ENCODE measurements at regions not wholly inside any gene's neighbourhood (a gene's known extent, or its start where the extent isn't known, plus 50 kb on each side); places are given as distances from the start of the nearest gene placed in this dataset.

DNA sequence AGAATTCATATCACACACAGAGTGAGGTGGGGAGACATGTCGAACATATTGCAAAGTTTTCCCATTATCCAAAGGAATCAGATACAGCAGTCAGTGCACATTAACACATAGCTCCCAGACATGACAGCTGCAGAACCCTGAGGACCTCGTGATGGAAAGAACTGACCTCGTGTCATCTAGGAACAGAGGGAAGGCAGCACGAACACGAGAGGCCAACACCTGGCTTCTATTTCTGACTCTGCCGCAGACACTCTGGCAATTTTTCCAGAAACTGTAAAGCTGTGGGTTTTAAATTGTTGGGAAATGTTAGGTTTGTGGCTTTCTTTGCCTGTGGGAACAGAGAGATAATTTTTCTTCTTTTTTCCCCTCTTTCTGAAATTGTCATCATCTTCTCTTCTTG, 315.0 kb upstream of the PIK3R1 start:
- no peak overlapping the region for H3K9ac ChIP-seq (replicated peaks; ENCODE audit: extremely low read depth, insufficient read depth, low read length)
- H4K20me1 ChIP-seq (replicated peaks; ENCODE audit: control insufficient read depth, extremely low read depth, insufficient read depth, low read length), result no peaks in the 10 kb centered on the region
- H3K4me3 ChIP-seq (replicated peaks in 1 of 3; ENCODE audit: insufficient read depth in 1 of 3, low read depth in 1 of 3, low read length in 3 of 3), result no peak overlapping the region
- H3K4me2 ChIP-seq (ENCODE audit: insufficient read depth, low read length), result no peak overlapping the region
- DNase-seq (ENCODE audit: low read depth, low spot score) (no peak), FAIRE-seq (no peak)
- H3K4me1 ChIP-seq (ENCODE audit: control insufficient read depth, extremely low read depth, insufficient read depth, low read length), result no peaks in the 10 kb centered on the region
- TF ChIP-seq, protein P1, sequence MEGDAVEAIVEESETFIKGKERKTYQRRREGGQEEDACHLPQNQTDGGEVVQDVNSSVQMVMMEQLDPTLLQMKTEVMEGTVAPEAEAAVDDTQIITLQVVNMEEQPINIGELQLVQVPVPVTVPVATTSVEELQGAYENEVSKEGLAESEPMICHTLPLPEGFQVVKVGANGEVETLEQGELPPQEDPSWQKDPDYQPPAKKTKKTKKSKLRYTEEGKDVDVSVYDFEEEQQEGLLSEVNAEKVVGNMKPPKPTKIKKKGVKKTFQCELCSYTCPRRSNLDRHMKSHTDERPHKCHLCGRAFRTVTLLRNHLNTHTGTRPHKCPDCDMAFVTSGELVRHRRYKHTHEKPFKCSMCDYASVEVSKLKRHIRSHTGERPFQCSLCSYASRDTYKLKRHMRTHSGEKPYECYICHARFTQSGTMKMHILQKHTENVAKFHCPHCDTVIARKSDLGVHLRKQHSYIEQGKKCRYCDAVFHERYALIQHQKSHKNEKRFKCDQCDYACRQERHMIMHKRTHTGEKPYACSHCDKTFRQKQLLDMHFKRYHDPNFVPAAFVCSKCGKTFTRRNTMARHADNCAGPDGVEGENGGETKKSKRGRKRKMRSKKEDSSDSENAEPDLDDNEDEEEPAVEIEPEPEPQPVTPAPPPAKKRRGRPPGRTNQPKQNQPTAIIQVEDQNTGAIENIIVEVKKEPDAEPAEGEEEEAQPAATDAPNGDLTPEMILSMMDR (IDR thresholded peaks at IDR 0.05; ENCODE audit: extremely low read depth in 1 of 2, insufficient read depth in 1 of 2, low read depth in 1 of 2, low read length in 2 of 2), result no peak
- no peak for TF ChIP-seq FOS (IDR thresholded peaks at IDR 0.05; ENCODE audit: borderline replicate concordance, insufficient read depth, low read length)
- no peak for TF ChIP-seq GATA2 (IDR thresholded peaks at IDR 0.05; ENCODE audit: insufficient read depth, insufficient read length, low read depth, low read length)
- TF ChIP-seq POLR2A (IDR thresholded peaks at IDR 0.05; ENCODE audit: low read depth, low read length), result no peak
- TF ChIP-seq, protein P2, sequence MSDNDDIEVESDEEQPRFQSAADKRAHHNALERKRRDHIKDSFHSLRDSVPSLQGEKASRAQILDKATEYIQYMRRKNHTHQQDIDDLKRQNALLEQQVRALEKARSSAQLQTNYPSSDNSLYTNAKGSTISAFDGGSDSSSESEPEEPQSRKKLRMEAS (IDR thresholded peaks at IDR 0.05; ENCODE audit: insufficient read depth, insufficient read length), result no peak
- TF ChIP-seq JUN (IDR thresholded peaks at IDR 0.05; ENCODE audit: borderline replicate concordance, insufficient read depth, insufficient read length, low read depth), result no peak
- TF ChIP-seq EZH2 (IDR thresholded peaks at IDR 0.05; ENCODE audit: borderline replicate concordance, low read depth, low read length, severe bottlenecking), result no peak
- TF ChIP-seq MYC (IDR thresholded peaks at IDR 0.05; ENCODE audit: low read depth, low read length), result no peak
- no peak for TF ChIP-seq POLR2AphosphoS5 (IDR thresholded peaks at IDR 0.05; ENCODE audit: insufficient read depth, low read depth, low read length)
- no peaks in the 10 kb centered on the region for H3K9me3 ChIP-seq (replicated peaks; ENCODE audit: control insufficient read depth, insufficient read depth, low read length)
- no peaks in the 10 kb centered on the region for H3K36me3 ChIP-seq (ENCODE audit: control insufficient read depth in 2 of 2, extremely low read depth in 1 of 2, insufficient read depth in 2 of 2, low read length in 2 of 2)
- BruUV-seq (replicated peaks), result no TSS peak
- peaks cover 0 to 3% of the 10 kb centered on the region in 2 experiments for H3K27me3 ChIP-seq (ENCODE audit: control insufficient read depth in 2 of 2, insufficient read depth in 2 of 2, low read length in 2 of 2)
- no peak overlapping the region for H2AFZ ChIP-seq (ENCODE audit: low read depth, low read length)
- no peaks in the 10 kb centered on the region for H3K79me2 ChIP-seq (ENCODE audit: control insufficient read depth, insufficient read depth, low read length)
- dilution Hi-C loops (cut with MboI; ENCODE audit: extremely low pct_ligation_motif_present, low sequenced_read_pairs), result no loop called here
- H3K27ac ChIP-seq (ENCODE audit: insufficient read depth, low read depth, low read length), result no peak overlapping the region
- no peaks in the 10 kb centered on the region for H3K9me1 ChIP-seq (replicated peaks; ENCODE audit: control insufficient read depth, extremely low read depth, insufficient read depth, low read length)
- CTCF ChIA-PET, result no interaction called here
- intact Hi-C loops (cut with micrococcal nuclease), result no loop called here
- POLR2A ChIA-PET, result no interaction called here

Data from endothelial cell of umbilical vein (primary cell).